Kidney (tissue), 13 donors: ENCODE measurements at regions not wholly inside any gene's neighbourhood (a gene's known extent, or its start where the extent isn't known, plus 50 kb on each side); places are given as distances from the start of the nearest gene placed in this dataset.

Experiments used
- DNase-seq, 5 donors: peaks; one replicate each; pipeline ENCODE4 v3.0.0-alpha.2; 2013 to 2020
- FAIRE-seq: peaks from 2 replicates; lab custom pipeline; 2012; peaks lifted over from hg19 to GRCh38; lab: Jason Lieb, UNC
- H3K27ac ChIP-seq, 2 donors: one replicate each; pipeline ENCODE4 v1.7.0; 2013; ENCODE audit warnings: low read depth in 2 of 2, low read length in 2 of 2, inconsistent platforms in 1 of 2
- H3K27me3 ChIP-seq: one replicate; pipeline ENCODE4 v1.7.1; 2013; ENCODE audit warnings: low read length, inconsistent platforms; ENCODE audit not compliant: control insufficient read depth, insufficient read depth
- H3K36me3 ChIP-seq, 3 donors: one replicate each; pipeline versions ENCODE4 v1.7.0 to v1.7.1; 2013; ENCODE audit warnings: low read length in 3 of 3, control low read depth in 1 of 3, inconsistent platforms in 1 of 3; ENCODE audit not compliant: insufficient read depth in 3 of 3, control insufficient read depth in 2 of 3
- H3K4me1 ChIP-seq, 3 donors: one replicate each; pipeline versions ENCODE4 v1.7.0 to v1.7.1; 2013; ENCODE audit warnings: low read length in 3 of 3, inconsistent platforms in 1 of 3, low read depth in 1 of 3; ENCODE audit not compliant: control insufficient read depth in 2 of 3, insufficient read depth in 2 of 3
- H3K4me3 ChIP-seq, 3 donors: one replicate each; pipeline versions ENCODE4 v1.7.0 to v1.8.1; 2013; ENCODE audit warnings: low read length in 3 of 3, control low read depth in 1 of 3, inconsistent platforms in 1 of 3
- H3K9ac ChIP-seq, 3 donors: one replicate each; pipeline versions ENCODE4 v1.7.0 to v1.7.1; 2013; ENCODE audit warnings: low read length in 3 of 3, control low read depth in 1 of 3, inconsistent platforms in 1 of 3
- H3K9me3 ChIP-seq, 3 donors: one replicate each; pipeline versions ENCODE4 v1.7.0 to v1.7.1; 2013; ENCODE audit warnings: low read length in 3 of 3, control low read depth in 1 of 3, inconsistent platforms in 1 of 3; ENCODE audit not compliant: control insufficient read depth in 2 of 3, insufficient read depth in 1 of 3
- CTCF ChIP-seq: IDR thresholded peaks from 3 replicates; pipeline ENCODE4 v1.5.1; 2012; ENCODE audit warnings: mild to moderate bottlenecking, moderate library complexity, borderline replicate concordance; ENCODE audit not compliant: insufficient read depth; ENCODE audit errors: extremely low read depth
- intact Hi-C: fragments of 100-400 bp; cut with DNase I; formaldehyde crosslinking; loops from one replicate; pipeline ENCODE4 v1.11.1; 2022
- donor health status: control.
- donor health status: control.
- donor health status: control.
- donor health status: control.
- donor health status: control.
- donor health status: DM: yes; HTN: yes; CAD: no.
- donor health status: Normal renal cell carcinoma (clear cell type).

- Histone ChIP-seq H3K27ac (peak overlapping the region in 1 of 2 donors; percentile 77), H3K4me3 (no peak overlapping the region), H3K9me3 (no peaks in the 10 kb centered on the region), H3K9ac (no peak overlapping the region), H3K4me1 (peaks cover 11 to 47% (median 29%) of the 10 kb centered on the region in 3 donors), H3K36me3 (no peaks in the 10 kb centered on the region), H3K27me3 (no peaks in the 10 kb centered on the region)
- DNase-seq: no peak
- TF ChIP-seq CTCF: no peak
- peak; percentile 79 for FAIRE-seq
- intact Hi-C loops: no loop called here
These were observed 256.0 kb upstream of the ZPLD1 start for GRCh38 chr3:102178817-102179216.

GRCh38 chr3:102179326-102180177, 255.3 kb upstream of the ZPLD1 start:
- H3K27ac ChIP-seq: peak overlapping the region; percentile 77 to 95
- intact Hi-C loops: no loop called here
- peak overlapping the region in 1 of 3 donors; percentile 9 for H3K4me3 ChIP-seq
- no peaks in the 10 kb centered on the region for H3K27me3 ChIP-seq
- no peak for FAIRE-seq
- no peaks in the 10 kb centered on the region for H3K36me3 ChIP-seq
- no peaks in the 10 kb centered on the region for H3K9me3 ChIP-seq
- H3K9ac ChIP-seq: no peak overlapping the region
- peaks cover 11 to 53% (median 29%) of the 10 kb centered on the region in 3 donors for H3K4me1 ChIP-seq
- no peak for TF ChIP-seq CTCF
- no peak for DNase-seq

- TF ChIP-seq CTCF: no peak
- Histone ChIP-seq H3K9me3 (no peaks in the 10 kb centered on the region), H3K4me1 (peaks cover 11 to 53% (median 29%) of the 10 kb centered on the region in 3 donors), H3K36me3 (no peaks in the 10 kb centered on the region), H3K27me3 (no peaks in the 10 kb centered on the region), H3K4me3 (peak overlapping the region in 1 of 3 donors; percentile 9), H3K27ac (peak overlapping the region; percentile 77 to 95), H3K9ac (peak overlapping the region in 1 of 3 donors; percentile 65)
- FAIRE-seq: peak; percentile 93
- peak in 2 of 5 donors; percentile 53 to 76 for DNase-seq
- intact Hi-C loops: no loop called here
These were observed 254.4 kb upstream of the ZPLD1 start for GRCh38 chr3:102180280-102180931.
